GM18873 (cell line): ENCODE measurements at regions not wholly inside any gene's neighbourhood (a gene's known extent, or its start where the extent isn't known, plus 50 kb on each side); places are given as distances from the start of the nearest gene placed in this dataset.
"Not testable (repeated sequence)": the region's sequence is repeated elsewhere in the genome, so short reads cannot be mapped to it uniquely, and the experiment has no call there.

Experiments
- ATAC-seq: cut with Tn5 transposase; IDR thresholded peaks from one replicate; pipeline ENCODE4 v1.9.1; 2021; ENCODE audit warnings: mild to moderate bottlenecking, moderate library complexity, moderate number of reproducible peaks; ENCODE audit not compliant: unreplicated experiment, low FRiP score

GRCh38 chr12:107826276-107826675 lies 51.8 kb downstream of the ASCL4 start:
- no peak for ATAC-seq

GRCh38 chr12:107829271-107829670 lies 54.8 kb downstream of the ASCL4 start:
- no peak for ATAC-seq

- ATAC-seq = no peak
Observed at GRCh38 chr12:107832441-107832840, 57.9 kb downstream of the ASCL4 start.

GRCh38 chr12:107840186-107840585 lies 65.7 kb downstream of the ASCL4 start:
- no peak for ATAC-seq

GRCh38 chr12:107843351-107844311 lies 69.1 kb downstream of the ASCL4 start:
- no peak for ATAC-seq

- no peak for ATAC-seq
Observed at GRCh38 chr12:107844312-107844921, 69.9 kb downstream of the ASCL4 start.

GRCh38 chr12:107845226-107845979 lies 70.9 kb downstream of the ASCL4 start:
- ATAC-seq = no peak

GRCh38 chr12:107845980-107846659 lies 71.6 kb downstream of the ASCL4 start:
- ATAC-seq = no peak

- no peak for ATAC-seq
Observed at GRCh38 chr12:107847430-107847829, 72.9 kb downstream of the ASCL4 start.

- ATAC-seq = no peak
Observed at GRCh38 chr12:107847830-107848229, 73.3 kb downstream of the ASCL4 start.

- ATAC-seq = no peak
Observed at GRCh38 chr12:107853479-107853878, 79.0 kb downstream of the ASCL4 start.

GRCh38 chr12:107855471-107855870 lies 81.0 kb downstream of the ASCL4 start:
- ATAC-seq = no peak

GRCh38 chr12:107856096-107856495 lies 81.6 kb downstream of the ASCL4 start:
- no peak for ATAC-seq

- no peak for ATAC-seq
Observed at GRCh38 chr12:107857191-107857590, 82.7 kb downstream of the ASCL4 start.

- ATAC-seq = no peak
Observed at GRCh38 chr12:107859367-107859766, 84.9 kb downstream of the ASCL4 start.

GRCh38 chr12:107864235-107864634 lies 89.7 kb downstream of the ASCL4 start:
- ATAC-seq = no peak

GRCh38 chr12:107864727-107865126 lies 90.2 kb downstream of the ASCL4 start:
- ATAC-seq = not testable (repeated sequence)

- no peak for ATAC-seq
Observed at GRCh38 chr12:107873223-107873622, 98.7 kb downstream of the ASCL4 start.

GRCh38 chr12:107875786-107876185 lies 101.3 kb downstream of the ASCL4 start:
- ATAC-seq = no peak
